ENCODE measurements at regions not wholly inside any gene's neighbourhood (a gene's known extent, or its start where the extent isn't known, plus 50 kb on each side); places are given as distances from the start of the nearest gene placed in this dataset.

GRCh38 chr2:126041391-126042047 is 614.4 kb upstream of the GYPC start:
- no peaks in the 10 kb centered on the region for H3K79me2 ChIP-seq (ENCODE audit: insufficient read depth, low read length)

GRCh38 chr2:126042089-126042488 is 613.9 kb upstream of the GYPC start:
- no peak overlapping the region for H2AFZ ChIP-seq (ENCODE audit: insufficient read depth, low read depth, low read length, poor library complexity, severe bottlenecking)
- no peaks in the 10 kb centered on the region for H3K27me3 ChIP-seq (ENCODE audit: control insufficient read depth in 2 of 2, insufficient read depth in 2 of 2, low read length in 2 of 2)
- H4K20me1 ChIP-seq (ENCODE audit: insufficient read depth, low read length): no peaks in the 10 kb centered on the region
- H3K4me3 Mint-ChIP-seq: no peak overlapping the region
- H3K4me3 ChIP-seq (replicated peaks in 1 of 3; ENCODE audit: low read depth in 2 of 3, low read length in 3 of 3): no peak overlapping the region
- no peaks in the 10 kb centered on the region for H3K36me3 Mint-ChIP-seq
- H3K4me1 ChIP-seq (ENCODE audit: control insufficient read depth in 1 of 2, insufficient read depth in 2 of 2, low read length in 2 of 2): no peaks in the 10 kb centered on the region
- H3K27ac ChIP-seq (ENCODE audit: low read depth in 1 of 2, low read length in 2 of 2): no peak overlapping the region
- no peaks in the 10 kb centered on the region for H3K4me1 Mint-ChIP-seq
- H3K9me3 ChIP-seq (replicated peaks in 1 of 2; ENCODE audit: control insufficient read depth in 1 of 2, insufficient read depth in 1 of 2, low read length in 2 of 2): peaks cover 0 to 4% of the 10 kb centered on the region in 2 donors
- no peak overlapping the region for H3K4me2 ChIP-seq (replicated peaks; ENCODE audit: extremely low read depth, low read length, poor library complexity, severe bottlenecking)
- H3K9ac ChIP-seq (ENCODE audit: insufficient read depth, low read length, poor library complexity, severe bottlenecking): no peak overlapping the region
- H3K27ac Mint-ChIP-seq: no peak overlapping the region
- H3K9me3 Mint-ChIP-seq: peaks cover 0 to 2% (median 0%) of the 10 kb centered on the region in 7 donors
- H3K36me3 ChIP-seq (replicated peaks in 1 of 2; ENCODE audit: control insufficient read depth in 1 of 2, insufficient read depth in 2 of 2, low read length in 2 of 2): no peaks in the 10 kb centered on the region
- TF ChIP-seq CTCF (IDR thresholded peaks at IDR 0.05): no peak
- H3K79me2 ChIP-seq (ENCODE audit: insufficient read depth, low read length): no peaks in the 10 kb centered on the region
- H3K27me3 Mint-ChIP-seq (ENCODE audit: low read depth in 3 of 3): no peaks in the 10 kb centered on the region
- DNase-seq: no peak
- intact Hi-C loops (cut with micrococcal nuclease): no loop called here

More at GRCh38 chr2:126041391-126042047, 614.4 kb upstream of the GYPC start:
- no peaks in the 10 kb centered on the region for H3K9me3 Mint-ChIP-seq
- 0% methylated on average over 1 of the region's 3 CpGs for WGBS (ENCODE audit: insufficient coverage)
- H3K27ac Mint-ChIP-seq: no peak overlapping the region
- no peak overlapping the region for H3K4me2 ChIP-seq (replicated peaks; ENCODE audit: extremely low read depth, low read length, poor library complexity, severe bottlenecking)
- no peak overlapping the region for H3K27ac ChIP-seq (ENCODE audit: low read depth in 1 of 2, low read length in 2 of 2)
- no peak for TF ChIP-seq CTCF (IDR thresholded peaks at IDR 0.05)
- intact Hi-C loops (cut with micrococcal nuclease): no loop called here
- H3K9ac ChIP-seq (ENCODE audit: insufficient read depth, low read length, poor library complexity, severe bottlenecking): no peak overlapping the region
- peaks cover 0 to 4% of the 10 kb centered on the region in 2 donors for H3K9me3 ChIP-seq (replicated peaks in 1 of 2; ENCODE audit: control insufficient read depth in 1 of 2, insufficient read depth in 1 of 2, low read length in 2 of 2)
- no peak overlapping the region for H3K4me3 ChIP-seq (replicated peaks in 1 of 3; ENCODE audit: low read depth in 2 of 3, low read length in 3 of 3)
- H3K4me1 Mint-ChIP-seq: no peaks in the 10 kb centered on the region
- DNase-seq: no peak
- H3K4me3 Mint-ChIP-seq: no peak overlapping the region
- no peaks in the 10 kb centered on the region for H3K27me3 Mint-ChIP-seq (ENCODE audit: low read depth in 3 of 3)
- no peaks in the 10 kb centered on the region for H3K36me3 Mint-ChIP-seq
- H2AFZ ChIP-seq (ENCODE audit: insufficient read depth, low read depth, low read length, poor library complexity, severe bottlenecking): no peak overlapping the region
- H3K36me3 ChIP-seq (replicated peaks in 1 of 2; ENCODE audit: control insufficient read depth in 1 of 2, insufficient read depth in 2 of 2, low read length in 2 of 2): no peaks in the 10 kb centered on the region
- H3K4me1 ChIP-seq (ENCODE audit: control insufficient read depth in 1 of 2, insufficient read depth in 2 of 2, low read length in 2 of 2): no peaks in the 10 kb centered on the region
- no peaks in the 10 kb centered on the region for H3K27me3 ChIP-seq (ENCODE audit: control insufficient read depth in 2 of 2, insufficient read depth in 2 of 2, low read length in 2 of 2)
- H4K20me1 ChIP-seq (ENCODE audit: insufficient read depth, low read length): no peaks in the 10 kb centered on the region
